ENCODE measurements at regions not wholly inside any gene's neighbourhood (a gene's known extent, or its start where the extent isn't known, plus 50 kb on each side); places are given as distances from the start of the nearest gene placed in this dataset.

GRCh38 chr1:9486466-9487140 is 52.7 kb upstream of the SLC25A33 start:
- intact Hi-C loops (cut with micrococcal nuclease) = no loop called here
- ChIA-PET CTCF (no interaction called here), POLR2A (no interaction called here)
- Mint-ChIP-seq H3K9me3 (no peaks in the 10 kb centered on the region), H3K4me1 (ENCODE audit: low read depth) (no peaks in the 10 kb centered on the region), H3K27me3 (peaks cover 6% of the 10 kb centered on the region), H3K27ac (no peak overlapping the region), H3K4me3 (no peak overlapping the region), H3K36me3 (ENCODE audit: low read depth) (no peaks in the 10 kb centered on the region)
- no peak for DNase-seq
- ATAC-seq = no peak
- no peak for TF ChIP-seq CTCF (IDR thresholded peaks at IDR 0.05)
